Breast epithelium (tissue), 4 donors: ENCODE measurements at regions not wholly inside any gene's neighbourhood (a gene's known extent, or its start where the extent isn't known, plus 50 kb on each side); places are given as distances from the start of the nearest gene placed in this dataset.
A peak's percentile ranks its signal among the peaks of the same experiment; 100 is the strongest.

Source experiments
- DNase-seq, 2 donors: peaks; one replicate each; pipeline ENCODE4 v3.0.0-alpha.2; 2019; ENCODE audit warnings: low spot score in 2 of 2
- H3K27ac ChIP-seq, 2 donors: fragments of 200-600 bp; sonication (generic) in 1 of 2; one replicate each; pipeline ENCODE4 v1.5.1; 2016 to 2019; ENCODE audit warnings: mild to moderate bottlenecking in 1 of 2
- H3K27me3 ChIP-seq, 2 donors: fragments of 200-600 bp; sonication (generic) in 1 of 2; one replicate each; pipeline versions ENCODE4 v1.5.1 to v1.6.0; 2017 to 2019; ENCODE audit warnings: control low read depth in 1 of 2, mild to moderate bottlenecking in 1 of 2
- H3K36me3 ChIP-seq: fragments of 200-600 bp; one replicate; pipeline ENCODE4 v1.5.1; 2019
- H3K4me1 ChIP-seq, 2 donors: fragments of 200-600 bp; sonication (generic); one replicate each; pipeline ENCODE4 v1.5.1; 2016 to 2019; ENCODE audit warnings: control low read depth in 1 of 2
- H3K4me3 ChIP-seq, 3 donors: fragments of 200-600 bp; sonication (generic); 1 replicate in 2 of 3; 2 replicates in 1 of 3; pipeline ENCODE4 v1.5.1; 2016 to 2019; ENCODE audit warnings: mild to moderate bottlenecking in 3 of 3, moderate library complexity in 2 of 3
- H3K9me3 ChIP-seq, 2 donors: fragments of 200-600 bp; sonication (generic) in 1 of 2; one replicate each; pipeline ENCODE4 v1.5.1; 2016 to 2019; ENCODE audit warnings: control low read depth in 1 of 2
- POLR2A ChIP-seq: fragments of 450-650 bp; IDR thresholded peaks from one replicate; pipeline ENCODE4 v1.6.1; 2016; ENCODE audit warnings: antibody characterized with exemption, mild to moderate bottlenecking, moderate library complexity
- POLR2AphosphoS5 ChIP-seq, 3 donors: sonication (generic); formaldehyde crosslinking; IDR thresholded peaks; one replicate each; pipeline ENCODE4 v1.6.1; 2017; ENCODE audit warnings: antibody characterized with exemption in 3 of 3
- intact Hi-C: fragments of 100-400 bp; cut with DNase I; formaldehyde crosslinking; loops from one replicate; pipeline ENCODE4 v1.15.1; 2023; ENCODE audit warnings: low total_unique reads
- TF ChIP-seq, protein P1 (sequence below), 3 donors: fragments of 450-650 bp; IDR thresholded peaks; one replicate each; pipeline ENCODE4 v1.5.1; 2016 to 2017; ENCODE audit warnings: antibody characterized with exemption in 3 of 3, mild to moderate bottlenecking in 3 of 3, moderate library complexity in 3 of 3

DNA sequence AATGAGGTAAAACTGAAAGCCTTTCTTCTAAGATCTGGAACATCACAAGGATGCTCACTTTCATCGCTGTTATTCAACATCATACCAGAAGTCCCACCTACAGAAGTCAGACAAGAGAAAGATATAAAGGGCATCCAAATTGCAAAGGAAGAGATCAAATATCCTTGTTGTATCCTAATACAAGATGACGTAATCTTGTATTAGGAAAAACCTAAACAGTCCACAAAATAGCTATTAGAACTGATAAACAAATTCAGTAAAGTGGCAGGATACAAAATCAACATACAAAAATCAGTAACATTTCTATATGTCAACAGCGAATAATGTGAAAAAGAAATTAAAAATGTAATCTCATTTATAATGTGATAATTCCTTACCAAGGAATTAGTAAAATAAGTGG is 195.1 kb upstream of the CBLB start:
- intact Hi-C loops = no loop called here
- Histone ChIP-seq H3K4me1 (no peaks in the 10 kb centered on the region), H3K9me3 (no peaks in the 10 kb centered on the region), H3K4me3 (no peak overlapping the region), H3K36me3 (no peaks in the 10 kb centered on the region), H3K27me3 (no peaks in the 10 kb centered on the region), H3K27ac (no peak overlapping the region)
- TF ChIP-seq POLR2AphosphoS5 (IDR thresholded peaks at IDR 0.05) = no peak
- TF ChIP-seq POLR2A = no peak
- TF ChIP-seq, protein P1, sequence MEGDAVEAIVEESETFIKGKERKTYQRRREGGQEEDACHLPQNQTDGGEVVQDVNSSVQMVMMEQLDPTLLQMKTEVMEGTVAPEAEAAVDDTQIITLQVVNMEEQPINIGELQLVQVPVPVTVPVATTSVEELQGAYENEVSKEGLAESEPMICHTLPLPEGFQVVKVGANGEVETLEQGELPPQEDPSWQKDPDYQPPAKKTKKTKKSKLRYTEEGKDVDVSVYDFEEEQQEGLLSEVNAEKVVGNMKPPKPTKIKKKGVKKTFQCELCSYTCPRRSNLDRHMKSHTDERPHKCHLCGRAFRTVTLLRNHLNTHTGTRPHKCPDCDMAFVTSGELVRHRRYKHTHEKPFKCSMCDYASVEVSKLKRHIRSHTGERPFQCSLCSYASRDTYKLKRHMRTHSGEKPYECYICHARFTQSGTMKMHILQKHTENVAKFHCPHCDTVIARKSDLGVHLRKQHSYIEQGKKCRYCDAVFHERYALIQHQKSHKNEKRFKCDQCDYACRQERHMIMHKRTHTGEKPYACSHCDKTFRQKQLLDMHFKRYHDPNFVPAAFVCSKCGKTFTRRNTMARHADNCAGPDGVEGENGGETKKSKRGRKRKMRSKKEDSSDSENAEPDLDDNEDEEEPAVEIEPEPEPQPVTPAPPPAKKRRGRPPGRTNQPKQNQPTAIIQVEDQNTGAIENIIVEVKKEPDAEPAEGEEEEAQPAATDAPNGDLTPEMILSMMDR (IDR thresholded peaks at IDR 0.05) = no peak
- no peak for DNase-seq

DNA sequence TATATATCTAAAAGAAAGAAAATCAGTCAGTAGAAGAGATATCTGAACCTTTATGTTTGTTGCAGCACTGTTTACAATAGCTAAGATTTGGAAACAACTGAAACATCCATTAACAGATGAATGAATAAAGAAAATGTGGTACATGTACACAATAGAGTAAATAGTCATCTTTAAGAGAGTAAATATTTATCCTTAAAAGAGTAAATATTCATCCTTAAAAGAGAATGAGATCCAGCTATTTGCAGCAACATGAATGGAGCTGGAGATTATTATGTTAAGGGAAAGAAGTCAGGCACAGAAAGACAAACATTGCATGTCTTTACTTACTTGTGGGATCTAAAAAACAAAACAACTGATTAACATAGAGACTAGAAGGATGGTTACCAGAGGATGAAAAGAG is 197.0 kb upstream of the CBLB start:
- TF ChIP-seq POLR2A (no peak), POLR2AphosphoS5 (IDR thresholded peaks at IDR 0.05) (no peak)
- TF ChIP-seq, protein P1 (IDR thresholded peaks at IDR 0.05) = no peak
- intact Hi-C loops = no loop called here

DNA sequence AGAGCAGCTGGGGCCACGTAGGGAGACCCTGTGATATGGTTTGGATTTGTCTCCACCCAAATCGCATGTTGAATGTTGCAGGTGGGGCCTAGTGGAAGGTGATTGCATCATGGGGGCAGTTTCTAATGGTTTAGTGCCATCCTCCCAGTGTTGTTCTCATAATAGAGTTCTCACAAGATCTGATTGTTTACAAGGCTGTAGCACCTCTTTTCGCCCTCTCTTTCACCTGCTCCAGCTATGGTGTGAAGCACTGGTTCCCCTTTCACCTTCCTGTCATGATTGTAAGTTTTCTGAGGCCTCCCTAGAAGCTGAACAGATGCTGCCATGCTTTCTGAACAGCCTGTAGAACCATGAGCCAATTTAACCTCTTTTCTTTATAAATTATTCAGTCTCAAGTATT is 198.9 kb upstream of the CBLB start:
- intact Hi-C loops = no loop called here
- DNase-seq = no peak
- H3K36me3 ChIP-seq = no peaks in the 10 kb centered on the region
- no peaks in the 10 kb centered on the region for H3K27me3 ChIP-seq
- H3K4me3 ChIP-seq = no peak overlapping the region
- no peaks in the 10 kb centered on the region for H3K4me1 ChIP-seq
- H3K9me3 ChIP-seq = no peaks in the 10 kb centered on the region
- no peak overlapping the region for H3K27ac ChIP-seq
- TF ChIP-seq, protein P1 (IDR thresholded peaks at IDR 0.05) = no peak
- no peak for TF ChIP-seq POLR2AphosphoS5 (IDR thresholded peaks at IDR 0.05)
- TF ChIP-seq POLR2A = no peak

More for the DNA sequence above, 197.0 kb upstream of the CBLB start:
- no peak for DNase-seq
- Histone ChIP-seq H3K36me3 (no peaks in the 10 kb centered on the region), H3K9me3 (no peaks in the 10 kb centered on the region), H3K4me1 (no peaks in the 10 kb centered on the region), H3K27me3 (no peaks in the 10 kb centered on the region), H3K27ac (no peak overlapping the region), H3K4me3 (no peak overlapping the region)

DNA sequence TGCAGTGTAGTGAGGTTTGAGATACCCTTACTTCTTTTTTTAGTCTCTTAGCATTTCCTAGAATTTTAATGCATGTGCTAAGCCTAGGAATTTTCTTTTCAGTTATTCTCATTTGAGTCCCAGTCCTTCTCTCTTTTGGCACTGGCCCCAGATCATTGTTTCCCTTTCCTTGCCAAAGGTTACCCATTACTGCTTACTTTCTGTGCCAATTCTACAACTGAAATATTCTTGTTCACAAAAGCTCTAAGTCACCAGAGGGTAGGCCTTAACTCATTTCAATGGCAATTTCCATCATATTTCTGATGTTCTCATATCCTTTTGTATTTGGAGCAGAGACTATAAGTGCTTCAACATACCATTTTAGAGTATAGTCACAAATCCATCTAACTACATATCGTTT is 199.6 kb upstream of the CBLB start:
- intact Hi-C loops = no loop called here
- no peak for TF ChIP-seq POLR2AphosphoS5 (IDR thresholded peaks at IDR 0.05)
- no peak for TF ChIP-seq POLR2A
- TF ChIP-seq, protein P1 (IDR thresholded peaks at IDR 0.05) = no peak
- H3K27ac ChIP-seq = peak overlapping the region; percentile 57 to 58

DNA sequence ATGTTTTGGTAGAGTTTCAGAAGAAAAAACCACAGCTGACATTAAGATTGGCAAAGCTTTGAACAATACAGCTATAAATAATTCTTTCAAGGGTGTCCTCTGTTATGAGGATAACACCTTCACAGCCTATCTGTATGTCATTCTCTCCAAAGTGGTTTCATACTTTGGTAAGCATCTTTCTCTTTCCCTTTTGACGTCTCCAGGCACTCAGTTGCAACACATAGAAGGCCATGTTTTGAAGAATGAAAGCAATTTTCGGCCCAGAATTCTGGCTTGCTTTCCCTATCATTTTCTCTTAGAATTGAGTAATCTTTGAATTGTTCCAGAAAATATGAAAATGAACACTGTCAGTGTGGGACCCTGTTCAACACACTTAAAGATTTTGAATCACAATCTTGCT is 200.0 kb upstream of the CBLB start:
- H3K27ac ChIP-seq = peak overlapping the region; percentile 57 to 58
- H3K36me3 ChIP-seq = no peaks in the 10 kb centered on the region
- TF ChIP-seq POLR2AphosphoS5 (IDR thresholded peaks at IDR 0.05) (no peak), POLR2A (no peak)
- TF ChIP-seq, protein P1 (IDR thresholded peaks at IDR 0.05) = no peak
- H3K4me3 ChIP-seq = no peak overlapping the region
- intact Hi-C loops = no loop called here
- H3K4me1 ChIP-seq = no peaks in the 10 kb centered on the region
- no peaks in the 10 kb centered on the region for H3K27me3 ChIP-seq
- no peaks in the 10 kb centered on the region for H3K9me3 ChIP-seq
- DNase-seq = no peak

More for the DNA sequence above, 199.6 kb upstream of the CBLB start:
- Histone ChIP-seq H3K4me1 (no peaks in the 10 kb centered on the region), H3K27me3 (no peaks in the 10 kb centered on the region), H3K9me3 (no peaks in the 10 kb centered on the region), H3K4me3 (no peak overlapping the region), H3K36me3 (no peaks in the 10 kb centered on the region)
- no peak for DNase-seq
